GM18870 (cell line): ENCODE measurements at regions not wholly inside any gene's neighbourhood (a gene's known extent, or its start where the extent isn't known, plus 50 kb on each side); places are given as distances from the start of the nearest gene placed in this dataset.
"Not testable (repeated sequence)": the region's sequence is repeated elsewhere in the genome, so short reads cannot be mapped to it uniquely, and the experiment has no call there.

Source experiments
- ATAC-seq: cut with Tn5 transposase; IDR thresholded peaks from one replicate; pipeline ENCODE4 v1.9.1; 2021; ENCODE audit warnings: moderate library complexity; ENCODE audit not compliant: unreplicated experiment

DNA sequence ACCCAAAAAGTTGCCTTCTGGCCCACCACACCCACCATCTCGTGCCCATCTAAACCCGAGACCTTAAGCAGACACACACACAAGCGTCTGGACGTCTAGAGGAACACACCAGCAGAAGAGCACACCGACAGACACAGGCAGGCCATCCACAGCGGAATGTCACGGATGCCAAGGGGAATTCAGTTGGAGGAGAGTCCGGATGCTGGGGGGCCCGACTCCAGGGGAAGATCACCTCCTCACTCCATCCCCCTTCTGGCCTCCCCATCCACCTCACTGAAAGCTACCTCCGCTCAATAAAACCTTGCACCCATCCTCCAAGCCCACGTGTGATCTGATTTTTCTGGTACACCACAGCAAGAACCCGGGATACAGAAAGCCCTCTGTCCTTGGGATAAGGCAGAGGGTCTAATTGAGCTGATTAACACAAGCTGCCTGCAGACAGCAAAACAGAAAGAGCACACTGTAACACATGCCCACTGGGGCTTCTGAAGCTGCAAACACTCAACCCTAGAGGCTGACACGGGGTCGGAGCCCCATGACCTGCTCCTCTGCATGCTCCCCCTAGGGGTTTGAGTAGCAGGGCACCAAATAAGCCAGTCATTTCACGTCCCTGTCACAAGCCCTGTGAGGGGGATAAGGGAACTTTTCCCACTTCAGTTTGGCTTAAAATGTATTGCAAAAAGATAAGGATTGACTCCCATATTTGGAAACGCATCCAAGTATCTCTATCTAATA, 339.6 kb upstream of the PCDH10 start:
- ATAC-seq = no peak

DNA sequence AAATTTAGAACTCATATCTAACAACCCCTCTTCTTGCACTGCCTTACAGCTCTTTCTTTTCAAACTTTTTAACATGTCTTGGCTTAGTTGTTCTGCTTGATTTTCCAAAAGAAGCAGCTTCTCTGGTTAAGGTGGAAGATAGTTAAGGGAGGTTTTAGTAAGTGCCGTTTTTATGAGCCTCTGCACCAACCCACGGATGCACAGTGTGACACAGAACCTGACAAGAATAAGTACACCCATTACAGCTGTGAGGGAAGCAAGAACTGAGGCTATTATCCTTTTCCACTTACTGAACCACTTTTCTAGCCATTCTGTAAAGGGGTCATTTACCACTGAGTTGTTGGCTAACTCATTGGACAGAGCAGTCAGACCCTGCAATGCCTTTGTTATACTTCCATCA, 336.0 kb upstream of the PCDH10 start:
- ATAC-seq = not testable (repeated sequence)

DNA sequence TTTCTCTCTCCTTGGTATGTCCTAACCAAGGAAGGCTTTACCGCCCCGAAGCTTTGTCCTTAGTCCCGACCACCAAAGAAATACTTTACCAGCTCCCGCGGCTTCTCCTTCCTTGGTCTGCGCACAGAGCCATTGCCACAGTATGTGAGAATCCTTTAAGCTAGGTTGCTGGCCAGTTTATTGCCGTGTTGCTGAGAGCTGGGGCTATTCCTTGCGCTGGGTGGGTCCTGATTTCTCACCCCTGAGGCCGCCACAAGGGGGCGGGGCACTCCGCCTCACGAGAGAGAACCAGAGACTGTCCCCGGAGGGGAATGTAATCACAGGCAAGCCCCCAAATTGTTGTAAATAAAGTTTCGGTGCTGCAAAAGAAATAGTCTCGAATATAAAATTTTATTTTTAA, 331.0 kb upstream of the PCDH10 start:
- no peak for ATAC-seq

DNA sequence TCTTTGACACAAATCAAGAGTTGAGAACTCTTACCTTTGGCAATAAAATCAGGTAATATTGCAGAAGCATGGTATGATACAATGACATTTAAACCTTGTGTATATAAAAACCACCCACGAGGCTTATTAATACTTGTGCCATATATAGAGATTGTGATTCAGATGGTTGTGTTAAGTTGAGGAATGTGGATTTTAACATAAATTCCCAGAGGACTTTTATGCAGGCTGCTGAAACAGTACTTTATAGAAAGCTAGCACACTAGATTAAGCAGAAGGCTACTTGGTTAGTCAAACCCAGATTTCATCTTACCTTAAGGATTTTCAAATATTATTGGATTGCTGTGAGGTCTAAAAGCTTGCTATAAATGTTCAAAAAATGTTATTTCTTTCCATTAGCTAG, 325.7 kb upstream of the PCDH10 start:
- no peak for ATAC-seq

DNA sequence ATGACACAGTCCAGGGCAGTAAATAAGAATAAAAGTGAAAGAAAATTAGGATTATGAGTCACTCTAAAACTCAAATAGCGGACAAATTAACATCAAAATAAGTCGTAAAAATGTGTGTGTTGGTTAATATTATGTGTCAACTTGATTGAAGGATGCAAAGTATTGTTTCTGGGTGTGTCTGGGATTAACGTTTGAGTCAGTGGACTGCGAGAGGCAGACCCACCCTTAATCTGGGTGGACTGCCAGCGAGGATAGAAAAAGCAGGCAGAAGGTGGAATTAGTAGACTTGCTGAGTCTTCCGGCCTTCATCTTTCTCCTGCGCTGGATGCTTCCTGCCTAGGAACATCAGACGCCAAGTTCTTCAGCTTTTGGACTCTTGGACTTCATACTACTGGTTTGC, 324.3 kb upstream of the PCDH10 start:
- ATAC-seq = no peak

DNA sequence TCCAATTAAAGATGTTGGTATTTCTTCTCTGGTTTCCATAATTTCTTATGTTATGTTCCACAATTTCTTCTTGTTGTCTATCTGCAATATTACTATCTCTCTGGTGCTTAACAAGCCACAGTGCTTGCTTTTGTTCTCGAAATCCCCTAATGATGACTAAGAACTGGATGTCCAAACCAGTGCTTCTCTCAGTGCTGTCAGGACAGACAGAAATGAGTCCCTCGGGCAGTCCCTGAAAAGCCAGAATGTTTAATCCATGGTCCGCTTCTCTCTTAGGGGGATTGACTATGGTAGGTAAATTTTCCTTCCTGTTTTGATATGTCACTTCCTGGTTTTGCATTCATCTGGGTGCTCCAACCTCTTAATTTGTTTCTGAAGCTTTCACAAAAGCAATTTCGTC, 321.6 kb upstream of the PCDH10 start:
- no peak for ATAC-seq

DNA sequence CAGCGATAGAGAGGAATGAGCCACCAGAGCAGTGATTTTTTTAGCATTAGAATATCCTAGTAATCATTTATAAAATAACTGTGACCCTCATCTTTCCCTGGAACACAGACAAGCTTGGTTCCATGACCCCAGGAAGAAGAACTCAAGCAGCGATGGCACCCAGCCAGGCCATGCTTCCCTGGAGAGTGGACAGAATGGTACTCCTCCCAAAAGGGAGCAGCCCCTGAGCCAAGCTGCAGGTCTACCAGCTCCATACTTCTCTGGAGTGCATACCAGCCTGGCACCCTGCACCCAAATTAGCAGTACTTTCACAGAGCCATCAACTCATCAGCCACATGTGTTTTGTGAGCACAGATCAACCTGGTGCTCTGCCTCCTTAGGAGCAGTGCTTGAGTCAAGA, 310.9 kb upstream of the PCDH10 start:
- no peak for ATAC-seq

DNA sequence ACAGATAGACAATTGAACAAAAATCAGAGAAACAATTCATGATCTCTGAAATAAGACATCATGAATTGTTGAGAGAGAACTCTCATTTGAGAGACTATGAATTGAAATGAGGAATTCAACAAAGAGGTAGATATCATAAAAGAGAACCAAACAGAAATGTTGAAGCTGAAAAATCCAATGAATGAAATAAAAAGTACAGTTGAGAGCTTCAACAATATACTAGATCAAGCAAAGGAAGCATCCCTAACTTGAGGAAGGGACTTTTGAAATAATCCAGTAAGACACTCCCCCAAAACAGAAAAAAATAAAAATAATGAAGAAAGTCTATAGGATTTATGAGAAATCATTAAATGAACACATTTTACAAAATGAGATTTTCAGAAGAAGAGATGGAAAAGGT, 310.0 kb upstream of the PCDH10 start:
- ATAC-seq = no peak

DNA sequence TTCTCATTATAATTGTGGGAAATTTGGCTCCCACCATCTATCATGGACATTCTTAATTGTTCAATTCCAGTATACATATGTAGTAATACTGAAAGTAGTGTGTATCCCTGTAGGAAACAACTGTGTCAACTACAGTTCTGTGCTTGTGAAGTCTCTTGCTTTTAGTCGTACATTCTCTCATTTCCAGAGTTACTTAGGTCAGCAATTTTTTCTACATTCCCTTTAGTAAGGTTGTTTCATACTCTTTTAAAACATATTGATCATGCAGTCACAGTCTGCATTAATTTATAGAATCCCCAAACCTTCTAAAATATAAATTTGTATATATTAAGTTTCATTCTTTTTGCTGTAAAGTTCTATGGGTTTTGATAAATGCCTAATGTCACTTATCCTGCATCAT, 289.2 kb upstream of the PCDH10 start:
- no peak for ATAC-seq

DNA sequence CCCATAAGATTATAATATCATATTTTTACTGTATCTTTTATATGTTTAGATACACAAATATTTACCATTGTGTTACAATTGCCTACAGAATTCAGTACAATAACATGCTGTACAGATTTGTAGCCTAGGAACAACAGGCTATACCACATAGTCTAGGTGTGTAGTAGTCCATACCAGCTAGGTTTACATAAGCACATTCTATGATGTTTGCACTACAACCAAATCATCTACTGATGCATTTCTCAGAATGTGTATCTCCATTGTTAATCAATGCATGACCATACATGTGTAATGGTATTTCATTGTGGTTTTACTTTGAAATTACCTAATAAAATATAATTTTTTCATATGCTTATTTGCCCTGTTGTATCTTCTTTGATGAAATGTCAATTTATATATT, 288.1 kb upstream of the PCDH10 start:
- ATAC-seq = no peak

DNA sequence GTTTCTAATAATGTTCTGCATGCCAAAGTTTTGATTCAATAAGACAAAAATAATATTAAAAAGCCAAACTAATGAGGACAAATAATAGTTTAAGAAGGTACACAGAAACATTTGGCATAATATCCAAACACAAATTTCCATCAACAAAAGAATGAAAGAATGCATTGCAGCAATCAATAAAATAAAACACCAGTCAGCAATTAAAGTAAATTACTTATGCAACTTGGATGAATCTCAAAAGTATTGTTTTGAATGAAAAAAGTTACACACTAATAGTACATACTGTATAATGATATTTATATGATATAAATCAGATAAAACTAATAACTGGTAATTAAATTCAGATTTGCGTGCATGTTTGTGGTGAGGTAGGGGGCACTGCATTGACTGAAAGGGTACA, 285.5 kb upstream of the PCDH10 start:
- no peak for ATAC-seq

DNA sequence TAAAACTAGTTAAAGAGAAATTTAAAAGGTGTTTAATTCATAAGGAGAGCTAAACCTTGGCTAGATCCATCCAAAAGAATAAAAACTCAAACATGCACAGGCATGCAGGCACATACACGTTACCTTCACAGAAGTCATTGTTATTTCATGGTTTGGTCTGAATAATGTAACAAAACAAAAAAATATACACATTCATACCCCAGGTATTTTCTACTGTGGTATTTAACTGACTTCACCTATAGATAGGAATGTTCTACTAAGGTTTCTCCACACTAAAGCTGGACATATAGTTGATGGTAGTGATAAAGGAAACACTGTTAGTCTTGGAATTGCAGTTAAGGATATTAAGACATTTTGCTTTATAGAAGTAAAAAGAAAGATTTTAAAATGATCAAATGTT, 283.6 kb upstream of the PCDH10 start:
- no peak for ATAC-seq

DNA sequence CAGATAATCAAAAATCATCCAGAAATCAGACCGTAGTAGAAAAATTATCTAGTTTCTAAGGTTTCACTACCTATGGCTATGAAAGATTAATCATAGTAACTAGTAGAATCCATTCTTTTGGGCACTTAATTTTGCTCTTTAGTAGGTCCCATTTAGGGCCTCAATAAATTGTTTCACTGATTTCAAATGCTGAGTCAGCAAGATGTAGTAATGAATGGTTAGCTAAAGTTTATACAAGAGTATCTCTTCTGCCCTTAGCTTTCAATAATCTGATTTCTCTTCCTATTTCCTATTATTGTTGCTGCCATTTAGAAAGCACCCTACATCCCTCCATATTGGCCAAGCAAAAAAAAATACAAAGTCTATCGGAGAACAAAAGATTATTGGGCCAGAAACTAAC, 283.2 kb upstream of the PCDH10 start:
- no peak for ATAC-seq

DNA sequence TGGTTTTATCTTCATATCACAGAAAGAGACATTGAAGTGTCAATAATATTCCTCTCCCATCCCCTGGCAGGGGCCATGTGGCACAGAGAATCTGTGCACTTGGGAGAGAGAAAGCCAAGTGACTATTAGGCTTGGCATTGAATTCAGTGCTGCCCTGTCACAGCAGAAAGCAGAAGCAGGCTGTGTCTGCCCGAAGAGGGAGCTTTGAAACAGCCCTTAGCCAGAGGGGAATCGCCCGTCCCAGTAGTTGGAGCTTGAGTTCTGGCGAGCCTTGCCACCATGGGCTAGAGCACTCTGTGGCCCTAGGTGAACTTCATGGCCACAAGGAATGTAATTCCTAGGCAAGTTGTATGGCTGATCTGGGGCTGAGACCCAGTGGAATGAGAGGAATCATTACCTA, 282.5 kb upstream of the PCDH10 start:
- ATAC-seq = no peak

DNA sequence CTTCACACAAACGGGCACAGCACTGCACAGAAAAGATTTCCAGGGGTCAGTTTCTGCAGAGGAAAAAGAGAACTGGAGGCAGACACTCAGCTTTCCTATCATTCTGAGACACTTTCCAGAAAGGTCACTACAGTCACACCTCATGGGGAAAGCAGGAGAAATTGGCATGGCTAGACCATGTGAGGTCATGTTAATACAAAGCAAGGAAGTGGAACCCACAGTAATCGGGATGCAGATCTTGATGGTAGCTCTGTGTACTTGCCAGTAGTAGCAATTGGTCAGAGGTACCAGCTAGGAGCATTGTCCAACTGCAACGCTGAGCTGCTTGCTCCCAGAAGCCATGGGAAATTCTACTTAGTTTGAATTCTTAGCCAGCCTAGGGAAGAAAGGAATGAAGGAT, 255.3 kb upstream of the PCDH10 start:
- no peak for ATAC-seq

DNA sequence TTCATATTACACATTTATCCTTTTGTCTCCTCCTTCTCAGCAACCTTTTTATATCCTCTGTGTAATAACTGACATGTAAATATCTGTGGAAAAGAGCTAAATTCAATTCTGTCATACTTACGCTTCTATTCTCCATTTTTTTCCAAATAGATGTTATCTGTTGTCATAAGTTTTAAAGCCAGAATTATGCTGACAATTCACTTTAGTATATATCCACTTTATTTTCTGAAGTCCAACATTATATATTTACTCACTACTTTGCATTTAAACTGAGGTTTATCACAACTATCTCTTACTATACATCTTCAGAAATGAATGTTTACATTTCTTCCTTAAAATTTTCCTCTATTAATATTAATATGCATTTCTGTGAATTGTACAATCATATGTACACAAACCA, 247.9 kb upstream of the PCDH10 start:
- ATAC-seq = no peak

DNA sequence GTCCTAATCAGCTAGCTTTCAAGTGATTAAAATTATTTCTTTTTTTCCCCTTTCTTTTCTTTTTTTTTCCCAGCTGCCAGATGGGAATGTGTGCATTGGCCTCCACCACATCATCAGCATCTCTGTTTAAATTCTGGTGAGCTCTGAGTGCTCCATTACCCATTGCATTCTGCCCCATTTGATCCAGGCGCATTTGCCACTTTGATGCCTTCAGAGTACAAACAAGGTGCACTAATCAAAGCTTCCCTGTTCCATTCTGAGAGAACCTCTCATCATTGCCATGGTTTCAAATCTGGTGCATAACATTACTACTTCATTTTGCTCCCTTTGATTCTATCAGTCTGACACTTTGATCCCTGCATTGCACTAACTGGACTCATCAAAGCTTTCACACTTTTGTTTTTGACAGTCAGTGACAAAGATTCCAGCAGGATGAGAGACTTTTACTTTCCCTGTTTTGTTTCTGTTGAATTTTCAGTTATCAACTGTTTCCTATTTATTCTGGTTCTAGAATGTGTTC, 238.8 kb upstream of the PCDH10 start:
- no peak for ATAC-seq

DNA sequence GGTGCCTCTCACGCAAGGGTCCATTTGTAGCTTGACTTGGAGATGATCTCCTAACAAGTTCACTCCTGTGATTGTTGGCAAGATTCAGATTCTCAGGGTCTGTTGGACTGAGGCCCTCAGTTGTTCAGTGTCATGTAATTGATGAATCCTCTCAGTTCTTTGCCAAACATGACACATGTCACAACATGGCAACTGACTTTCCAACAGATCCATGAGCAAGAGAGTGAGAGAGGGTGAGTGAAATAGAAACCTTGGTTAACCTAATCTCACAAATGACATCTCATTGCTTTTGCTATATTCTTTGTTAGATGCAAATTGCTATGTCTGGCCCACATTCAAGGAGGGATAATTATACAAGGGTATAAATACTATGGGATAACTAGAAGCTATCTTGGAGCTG, 231.0 kb upstream of the PCDH10 start:
- no peak for ATAC-seq

DNA sequence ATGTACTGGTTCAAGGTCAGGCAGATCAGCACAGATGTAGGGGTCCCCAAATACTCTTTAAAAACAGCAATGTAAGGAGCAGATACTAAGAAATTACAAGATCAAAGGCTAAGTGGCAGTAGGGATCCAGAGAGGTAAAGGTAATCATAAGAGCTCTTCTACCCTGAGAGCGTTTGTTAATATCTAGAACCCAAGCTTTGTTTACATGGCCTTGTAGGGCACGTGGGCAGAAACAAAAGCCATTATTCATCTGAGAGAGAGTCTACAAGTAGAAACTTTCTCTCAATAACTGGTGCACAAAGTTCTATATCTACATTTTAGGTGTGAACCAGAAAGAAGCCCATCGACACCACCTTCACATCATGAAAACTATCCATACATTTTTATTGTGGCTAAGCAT, 225.6 kb upstream of the PCDH10 start:
- no peak for ATAC-seq

DNA sequence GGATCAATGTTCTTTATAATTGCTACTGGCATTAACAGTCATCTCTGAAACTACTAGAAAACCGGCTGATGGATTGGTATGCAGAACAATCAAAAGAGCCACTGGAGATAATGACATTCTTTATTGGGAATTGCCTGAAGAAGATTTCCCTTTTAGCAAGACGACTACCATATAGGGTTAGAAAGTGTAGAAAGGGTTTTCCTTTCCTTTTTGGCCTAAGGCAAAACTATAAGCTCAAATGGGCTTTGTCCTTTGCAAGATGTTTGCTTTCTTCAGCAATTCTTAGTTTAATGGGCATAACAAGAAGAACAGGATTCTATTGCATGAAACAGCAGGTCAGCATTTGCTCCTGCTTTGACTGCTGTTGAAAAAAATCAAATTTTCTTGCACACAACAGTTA, 214.2 kb upstream of the PCDH10 start:
- no peak for ATAC-seq

DNA sequence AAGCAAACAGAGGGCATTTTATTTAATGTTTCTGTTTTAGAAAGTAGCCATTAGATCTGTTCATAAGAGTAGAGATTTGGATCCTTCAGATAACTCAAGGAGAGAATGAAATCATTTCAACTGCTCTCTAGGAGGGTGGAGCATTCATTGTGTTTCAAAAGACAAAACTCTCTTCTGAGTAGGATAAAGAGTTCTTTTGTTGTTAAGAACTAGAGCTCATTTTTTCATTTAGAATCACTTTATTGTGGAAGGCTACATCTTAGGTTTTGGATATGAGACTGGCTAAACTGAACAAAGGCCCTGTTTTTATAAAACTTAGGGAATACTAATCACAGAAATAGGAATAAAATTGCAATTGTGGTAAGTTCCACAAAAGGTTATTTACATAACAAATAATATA, 193.9 kb upstream of the PCDH10 start:
- ATAC-seq = no peak

DNA sequence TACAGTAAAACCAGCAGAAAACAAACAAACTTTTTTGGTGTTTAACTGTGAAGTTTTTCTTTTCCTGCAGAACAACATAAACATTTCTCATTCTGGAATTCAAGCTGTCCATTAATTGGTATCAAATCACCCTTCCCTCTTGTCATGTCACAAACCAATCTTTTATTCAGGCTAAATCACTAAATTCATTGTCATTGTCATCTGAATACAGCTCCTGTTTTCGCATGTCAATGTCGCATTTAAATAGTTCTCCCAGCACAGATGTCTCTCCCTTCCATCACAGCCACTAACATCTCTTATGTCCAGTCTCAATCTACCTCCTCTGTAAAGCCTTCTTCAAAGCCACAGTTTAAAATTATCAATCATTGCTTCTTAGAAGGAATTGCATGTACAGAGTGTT, 192.1 kb upstream of the PCDH10 start:
- ATAC-seq = no peak
